ENCODE measurements at regions not wholly inside any gene's neighbourhood (a gene's known extent, or its start where the extent isn't known, plus 50 kb on each side); places are given as distances from the start of the nearest gene placed in this dataset.

GRCh38 chr1:221072214-221072613, 193.0 kb downstream of the HLX start:
- no peak for DNase-seq

- DNase-seq = no peak
Observed at GRCh38 chr1:221074332-221074731, 195.1 kb downstream of the HLX start.

- no peak for DNase-seq
Observed at GRCh38 chr1:221075911-221076310, 196.7 kb downstream of the HLX start.

- no peak for DNase-seq
Observed at GRCh38 chr1:221076391-221076811, 197.2 kb downstream of the HLX start.

GRCh38 chr1:221078260-221078965, 199.2 kb downstream of the HLX start:
- no peak for DNase-seq

GRCh38 chr1:221083902-221084301, 204.7 kb downstream of the HLX start:
- no peak for DNase-seq

GRCh38 chr1:221084681-221085080, 205.4 kb downstream of the HLX start:
- DNase-seq = no peak

GRCh38 chr1:221085701-221086375, 206.6 kb downstream of the HLX start:
- DNase-seq = no peak

- DNase-seq = no peak
Observed at GRCh38 chr1:221087919-221088318, 208.7 kb downstream of the HLX start.

- no peak for DNase-seq
Observed at GRCh38 chr1:221089273-221089672, 210.0 kb downstream of the HLX start.

GRCh38 chr1:221089803-221090202, 210.6 kb downstream of the HLX start:
- no peak for DNase-seq

GRCh38 chr1:221093903-221094791, 214.9 kb downstream of the HLX start:
- no peak for DNase-seq

- DNase-seq = no peak
Observed at GRCh38 chr1:221097479-221098281, 218.4 kb downstream of the HLX start.

GRCh38 chr1:221098471-221099405, 219.5 kb downstream of the HLX start:
- no peak for DNase-seq

- no peak for DNase-seq
Observed at GRCh38 chr1:221099747-221100595, 220.7 kb downstream of the HLX start.

- DNase-seq = no peak
Observed at GRCh38 chr1:221100611-221101010, 221.4 kb downstream of the HLX start.

GRCh38 chr1:221101807-221102605, 222.8 kb downstream of the HLX start:
- DNase-seq = no peak

GRCh38 chr1:221104596-221104995, 225.4 kb downstream of the HLX start:
- DNase-seq = no peak

- DNase-seq = no peak
Observed at GRCh38 chr1:221105578-221105977, 226.3 kb downstream of the HLX start.

- no peak for DNase-seq
Observed at GRCh38 chr1:221106616-221107015, 227.4 kb downstream of the HLX start.

Measured in CD4-positive, alpha-beta T cell treated with Interleukin-17A for 4 hours (primary cell).